Mesendoderm (in vitro differentiated cells): ENCODE measurements at regions not wholly inside any gene's neighbourhood (a gene's known extent, or its start where the extent isn't known, plus 50 kb on each side); places are given as distances from the start of the nearest gene placed in this dataset.

Experiments
- DNase-seq: peaks from one replicate; pipeline ENCODE4 v3.0.0; 2013
- H2AK5ac ChIP-seq: 2 replicates; pipeline ENCODE4 v1.6.1; 2013; ENCODE audit warnings: low read length, inconsistent platforms
- H2BK120ac ChIP-seq: 2 replicates; pipeline ENCODE4 v1.6.1; 2013; ENCODE audit warnings: low read depth, mild to moderate bottlenecking, low read length, moderate library complexity, mixed read lengths
- H2BK15ac ChIP-seq: replicated peaks from 2 replicates; pipeline ENCODE4 v1.6.1; 2013; ENCODE audit warnings: low read depth, mild to moderate bottlenecking, moderate library complexity
- H2BK5ac ChIP-seq: 2 replicates; pipeline ENCODE4 v1.6.1; 2013; ENCODE audit warnings: low read length, inconsistent platforms
- H3K18ac ChIP-seq: 2 replicates; pipeline ENCODE4 v1.6.1; 2013; ENCODE audit warnings: mild to moderate bottlenecking, low read length, mixed read lengths
- H3K23ac ChIP-seq: one replicate; pipeline ENCODE4 v1.6.1; 2013; ENCODE audit warnings: low read length
- H3K27ac ChIP-seq: 2 replicates; pipeline ENCODE4 v1.5.1; 2013; ENCODE audit warnings: low read depth, mild to moderate bottlenecking, inconsistent platforms, low read length, moderate library complexity
- H3K27me3 ChIP-seq: 2 replicates; pipeline ENCODE4 v1.6.1; 2013; ENCODE audit warnings: low read length, control low read depth, mild to moderate bottlenecking, inconsistent platforms; ENCODE audit not compliant: insufficient read depth, poor library complexity
- H3K36me3 ChIP-seq: 2 replicates; pipeline ENCODE4 v1.6.1; 2013; ENCODE audit warnings: low read length, inconsistent platforms; ENCODE audit not compliant: control insufficient read depth, insufficient read depth
- H3K4ac ChIP-seq: one replicate; pipeline ENCODE4 v1.6.1; 2013; ENCODE audit warnings: low read depth, mild to moderate bottlenecking, low read length, moderate library complexity
- H3K4me1 ChIP-seq: 2 replicates; pipeline ENCODE4 v1.6.1; 2013; ENCODE audit warnings: low read depth, low read length, inconsistent platforms; ENCODE audit not compliant: control insufficient read depth
- H3K4me2 ChIP-seq: 2 replicates; pipeline ENCODE4 v1.6.1; 2013; ENCODE audit warnings: low read length
- H3K4me3 ChIP-seq: 2 replicates; pipeline ENCODE4 v1.5.1; 2013; ENCODE audit warnings: mild to moderate bottlenecking, low read length
- H3K56ac ChIP-seq: one replicate; pipeline ENCODE4 v1.6.1; 2013; ENCODE audit warnings: low read length
- H3K79me1 ChIP-seq: 2 replicates; pipeline ENCODE4 v1.6.1; 2013; ENCODE audit warnings: low read length, inconsistent platforms
- H3K79me2 ChIP-seq: 2 replicates; pipeline ENCODE4 v1.6.1; 2013; ENCODE audit warnings: mild to moderate bottlenecking, low read length; ENCODE audit not compliant: control insufficient read depth, insufficient read depth
- H3K9ac ChIP-seq: 2 replicates; pipeline ENCODE4 v1.6.1; 2013; ENCODE audit warnings: low read length, inconsistent platforms
- H4K5ac ChIP-seq: one replicate; pipeline ENCODE4 v1.6.1; 2013; ENCODE audit warnings: low read length
- H4K8ac ChIP-seq: one replicate; pipeline ENCODE4 v1.6.1; 2013; ENCODE audit warnings: low read depth, mild to moderate bottlenecking, control low read depth, low read length, moderate library complexity
- WGBS: extraction: QIAGEN DNeasy Blood & Tissue Kit; methylation state at CpG from one replicate; pipeline ENCODE4 v1.1.7; 2013; ENCODE audit warnings: low lambda C conversion rate, missing lambda C conversion rate; ENCODE audit not compliant: insufficient coverage; ENCODE audit errors: extremely low coverage; 5-methylcytosine and 5-hydroxymethylcytosine counted together

DNA sequence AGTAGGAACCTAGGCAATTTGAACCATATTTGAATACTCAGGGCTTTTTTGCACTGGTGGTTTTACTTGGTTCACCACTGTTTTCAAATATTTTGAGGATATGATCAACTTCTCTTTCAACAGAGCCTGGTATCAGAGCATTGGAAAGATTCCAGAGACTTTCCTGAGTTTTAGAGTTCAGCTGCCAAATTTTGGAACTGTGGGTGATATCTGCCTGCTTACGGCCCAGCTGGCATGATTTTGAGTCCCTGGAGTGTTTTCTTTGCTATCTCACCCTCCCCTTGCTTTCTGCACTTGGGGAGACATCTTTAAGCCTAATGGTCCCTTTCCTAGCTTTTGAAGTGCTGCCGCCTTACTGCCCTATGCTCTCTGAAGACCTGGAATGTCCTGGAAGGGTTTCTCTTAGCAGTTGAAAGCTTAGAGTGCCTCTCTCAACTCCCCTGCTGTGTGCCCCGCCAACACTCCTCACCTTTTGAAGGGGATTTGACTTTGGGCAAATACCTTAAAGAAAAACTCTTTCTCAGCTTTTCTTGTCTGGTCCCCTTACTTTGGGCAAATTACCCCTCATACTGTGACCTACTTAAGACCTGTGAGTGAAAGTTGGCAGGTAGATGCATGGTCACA lies 539.1 kb downstream of the MFSD1 start:
- Histone ChIP-seq H2BK5ac (no peak overlapping the region), H3K9ac (no peak overlapping the region), H3K79me1 (no peaks in the 10 kb centered on the region), H3K4ac (no peak overlapping the region), H2BK120ac (no peak overlapping the region), H3K4me3 (no peak overlapping the region), H3K79me2 (no peaks in the 10 kb centered on the region), H4K5ac (no peak overlapping the region), H3K4me2 (no peak overlapping the region), H3K27me3 (no peaks in the 10 kb centered on the region), H3K18ac (no peak overlapping the region), H3K27ac (no peak overlapping the region), H4K8ac (no peak overlapping the region), H3K23ac (no peak overlapping the region), H2AK5ac (no peak overlapping the region), H3K56ac (no peak overlapping the region), H3K4me1 (no peaks in the 10 kb centered on the region), H3K36me3 (no peaks in the 10 kb centered on the region), H2BK15ac (no peak overlapping the region)
- no peak for DNase-seq
- no CpG with 5 or more reads among the region's 3 CpGs for WGBS

DNA sequence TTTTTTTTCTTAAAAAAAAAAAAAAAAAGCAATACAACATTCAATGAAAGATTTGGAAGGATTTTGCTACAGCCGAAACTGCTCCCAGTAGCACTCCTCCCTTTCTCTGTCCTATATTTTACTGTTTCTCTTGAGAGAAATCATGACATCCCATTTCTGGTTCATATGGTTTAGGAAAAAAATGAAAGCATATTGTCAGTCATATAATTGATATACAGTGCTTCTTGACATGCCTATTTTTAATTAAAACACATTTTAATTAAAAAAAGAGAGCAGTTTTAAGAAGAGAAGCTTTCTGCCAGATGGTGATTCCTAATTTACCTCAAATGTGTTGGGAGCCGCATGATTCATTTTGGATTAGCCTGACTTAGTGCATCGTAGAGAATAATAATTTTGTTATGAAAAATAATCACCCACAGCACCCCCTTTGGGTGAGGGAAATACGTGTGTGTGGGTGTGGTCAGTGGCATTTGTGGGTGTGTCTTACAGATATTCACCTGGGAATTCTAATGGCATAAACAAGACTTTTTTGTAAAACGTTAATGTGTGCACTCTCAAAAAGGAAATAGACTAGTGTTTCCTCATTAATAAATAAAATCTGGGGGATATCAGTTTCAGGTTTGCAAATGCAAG lies 544.5 kb downstream of the MFSD1 start:
- Histone ChIP-seq H3K27ac (no peak overlapping the region), H3K4me3 (no peak overlapping the region), H3K4ac (no peak overlapping the region)

DNA sequence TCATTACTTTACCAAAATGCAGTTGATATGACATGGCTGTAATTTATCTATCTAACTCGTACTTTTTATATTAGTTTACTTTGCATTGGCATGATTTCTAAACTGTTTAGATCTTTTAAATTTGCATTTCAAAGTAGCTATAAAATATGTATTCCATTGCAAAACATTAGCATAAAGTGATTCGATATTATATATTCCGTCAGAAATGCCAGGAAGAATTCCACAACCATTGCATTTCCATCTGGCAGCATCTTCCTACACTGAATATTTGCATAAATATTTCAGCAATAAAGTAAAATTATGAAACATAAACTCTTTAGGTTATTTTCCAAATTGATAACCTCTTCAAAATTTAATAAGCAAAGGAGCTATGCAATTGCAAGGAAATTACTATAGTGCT lies 546.6 kb downstream of the MFSD1 start:
- Histone ChIP-seq H3K18ac (no peak overlapping the region), H3K36me3 (no peaks in the 10 kb centered on the region), H2AK5ac (no peak overlapping the region), H3K4ac (no peak overlapping the region), H3K56ac (no peak overlapping the region), H3K27ac (no peak overlapping the region), H4K8ac (no peak overlapping the region), H3K4me2 (no peak overlapping the region), H2BK120ac (no peak overlapping the region), H3K27me3 (no peaks in the 10 kb centered on the region), H3K4me1 (no peaks in the 10 kb centered on the region), H3K4me3 (no peak overlapping the region), H3K79me2 (no peaks in the 10 kb centered on the region), H4K5ac (no peak overlapping the region), H2BK15ac (no peak overlapping the region), H3K9ac (no peak overlapping the region), H3K79me1 (no peaks in the 10 kb centered on the region), H2BK5ac (no peak overlapping the region), H3K23ac (no peak overlapping the region)
- no peak for DNase-seq
- no CpG with 5 or more reads among the region's 3 CpGs for WGBS

More for the DNA sequence above, 544.5 kb downstream of the MFSD1 start:
- Histone ChIP-seq H3K4me2 (no peak overlapping the region), H2BK5ac (no peak overlapping the region), H3K36me3 (no peaks in the 10 kb centered on the region), H3K9ac (no peak overlapping the region), H4K5ac (no peak overlapping the region), H3K79me2 (no peaks in the 10 kb centered on the region), H4K8ac (no peak overlapping the region), H3K4me1 (no peaks in the 10 kb centered on the region), H2BK120ac (no peak overlapping the region), H3K18ac (no peak overlapping the region), H3K27me3 (no peaks in the 10 kb centered on the region), H2AK5ac (no peak overlapping the region), H3K79me1 (no peaks in the 10 kb centered on the region), H3K23ac (no peak overlapping the region), H2BK15ac (no peak overlapping the region), H3K56ac (no peak overlapping the region)
- DNase-seq: no peak
- no CpG with 5 or more reads among the region's 5 CpGs for WGBS

DNA sequence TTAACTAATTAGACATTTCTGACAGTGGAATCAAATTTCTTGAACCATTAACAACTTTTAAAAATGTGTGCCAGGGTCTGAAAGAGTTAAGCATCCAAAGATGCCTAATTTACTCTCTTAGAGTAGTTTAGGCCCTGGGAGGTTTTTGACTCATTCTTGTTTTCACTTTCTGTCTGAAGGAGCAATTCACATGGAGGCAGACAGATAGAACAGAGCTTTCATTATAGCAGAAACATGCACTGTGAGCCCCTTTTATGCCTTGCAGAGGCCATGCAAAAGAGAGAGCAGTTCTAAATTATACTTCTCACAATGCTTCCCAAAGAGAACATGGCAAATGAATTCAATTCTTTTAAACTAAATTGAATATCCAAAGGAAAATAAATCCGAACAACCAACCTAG lies 554.8 kb downstream of the MFSD1 start:
- Histone ChIP-seq H3K79me2 (no peaks in the 10 kb centered on the region), H4K5ac (no peak overlapping the region), H2AK5ac (no peak overlapping the region), H3K36me3 (no peaks in the 10 kb centered on the region), H2BK15ac (no peak overlapping the region), H3K4me2 (no peak overlapping the region), H3K4me1 (no peaks in the 10 kb centered on the region), H4K8ac (no peak overlapping the region), H3K56ac (no peak overlapping the region), H3K79me1 (no peaks in the 10 kb centered on the region), H2BK5ac (no peak overlapping the region), H3K18ac (no peak overlapping the region), H3K23ac (no peak overlapping the region), H3K4ac (no peak overlapping the region), H3K27me3 (no peaks in the 10 kb centered on the region), H3K9ac (no peak overlapping the region), H2BK120ac (no peak overlapping the region), H3K4me3 (no peak overlapping the region), H3K27ac (no peak overlapping the region)
- DNase-seq: no peak
- 100% methylated on average over 1 of the region's 1 CpG for WGBS

DNA sequence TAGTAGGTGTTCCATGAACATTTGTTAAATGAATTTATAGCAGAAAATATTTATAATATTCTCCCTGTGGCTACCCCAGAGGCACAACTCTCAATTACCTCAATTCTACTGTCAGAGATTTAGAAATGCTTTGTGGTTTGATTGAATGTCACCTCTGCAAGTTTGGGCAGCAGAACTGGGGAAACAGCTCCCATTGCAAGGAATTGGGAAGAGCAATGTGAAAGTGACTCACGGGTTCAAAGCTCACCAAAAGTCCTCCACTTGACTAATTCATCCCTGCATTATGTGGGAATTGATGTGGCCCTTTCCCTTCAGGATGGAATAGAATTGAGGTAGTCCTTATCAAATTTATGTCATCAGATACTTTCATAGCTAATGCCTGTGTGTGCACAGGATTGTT lies 562.7 kb downstream of the MFSD1 start:
- no peaks in the 10 kb centered on the region for H3K79me2 ChIP-seq
- H3K79me1 ChIP-seq: no peaks in the 10 kb centered on the region
- H2BK5ac ChIP-seq: no peak overlapping the region
- WGBS: no CpG with 5 or more reads among the region's 1 CpG
- no peak overlapping the region for H4K5ac ChIP-seq
- no peak overlapping the region for H3K4me3 ChIP-seq
- H2BK120ac ChIP-seq: no peak overlapping the region
- H4K8ac ChIP-seq: no peak overlapping the region
- no peak overlapping the region for H2AK5ac ChIP-seq
- H3K23ac ChIP-seq: no peak overlapping the region
- H2BK15ac ChIP-seq: no peak overlapping the region
- H3K4ac ChIP-seq: no peak overlapping the region
- H3K4me2 ChIP-seq: no peak overlapping the region
- H3K36me3 ChIP-seq: no peaks in the 10 kb centered on the region
- H3K27me3 ChIP-seq: no peaks in the 10 kb centered on the region
- H3K18ac ChIP-seq: no peak overlapping the region
- no peak overlapping the region for H3K9ac ChIP-seq
- H3K56ac ChIP-seq: no peak overlapping the region
- no peaks in the 10 kb centered on the region for H3K4me1 ChIP-seq
- H3K27ac ChIP-seq: no peak overlapping the region
- no peak for DNase-seq

DNA sequence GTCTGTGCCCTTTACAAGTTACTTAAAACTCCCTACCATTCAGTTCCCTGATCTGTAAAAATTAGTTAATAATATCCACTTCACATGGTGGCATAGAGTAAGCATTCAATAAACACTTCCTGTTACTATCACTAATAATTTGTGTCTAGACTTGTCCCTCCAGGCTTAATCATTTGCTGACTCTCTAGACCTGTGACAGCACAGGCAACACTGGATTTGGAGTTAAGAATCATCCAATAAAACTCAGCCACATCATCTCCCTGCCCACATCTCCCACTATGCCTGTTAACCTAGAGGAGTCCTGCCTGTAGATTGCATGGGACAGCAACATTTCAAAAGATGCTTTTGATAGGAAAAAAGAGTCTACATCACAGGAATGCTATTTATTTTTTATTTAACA lies 564.6 kb downstream of the MFSD1 start:
- H4K8ac ChIP-seq: no peak overlapping the region
- H3K36me3 ChIP-seq: no peaks in the 10 kb centered on the region
- DNase-seq: no peak
- H3K18ac ChIP-seq: no peak overlapping the region
- no peak overlapping the region for H3K4ac ChIP-seq
- no peak overlapping the region for H2BK15ac ChIP-seq
- H3K23ac ChIP-seq: no peak overlapping the region
- H2BK5ac ChIP-seq: no peak overlapping the region
- H3K4me1 ChIP-seq: no peaks in the 10 kb centered on the region
- no peak overlapping the region for H3K9ac ChIP-seq
- H3K4me3 ChIP-seq: no peak overlapping the region
- no peak overlapping the region for H3K56ac ChIP-seq
- H3K79me2 ChIP-seq: no peaks in the 10 kb centered on the region
- H2BK120ac ChIP-seq: no peak overlapping the region
- no peaks in the 10 kb centered on the region for H3K27me3 ChIP-seq
- H2AK5ac ChIP-seq: no peak overlapping the region
- H4K5ac ChIP-seq: no peak overlapping the region
- H3K79me1 ChIP-seq: no peaks in the 10 kb centered on the region
- H3K27ac ChIP-seq: no peak overlapping the region
- no peak overlapping the region for H3K4me2 ChIP-seq
